Mesodermal cell (in vitro differentiated cells): ENCODE measurements at regions not wholly inside any gene's neighbourhood (a gene's known extent, or its start where the extent isn't known, plus 50 kb on each side); places are given as distances from the start of the nearest gene placed in this dataset.
A peak's percentile ranks its signal among the peaks of the same experiment; 100 is the strongest.
"Not testable (repeated sequence)": the region's sequence is repeated elsewhere in the genome, so short reads cannot be mapped to it uniquely, and the experiment has no call there.

Experiments used
- H3K27ac ChIP-seq: 2 replicates; pipeline ENCODE4 v1.7.0; 2013; ENCODE audit warnings: mild to moderate bottlenecking, low read depth, low read length, moderate library complexity; ENCODE audit not compliant: severe bottlenecking
- H3K36me3 ChIP-seq: 2 replicates; pipeline ENCODE4 v1.7.1; 2013; ENCODE audit warnings: mild to moderate bottlenecking, low read length, moderate library complexity; ENCODE audit not compliant: control insufficient read depth, insufficient read depth
- H3K4me1 ChIP-seq: one replicate; pipeline ENCODE4 v1.7.1; 2013; ENCODE audit warnings: mild to moderate bottlenecking, low read length; ENCODE audit not compliant: insufficient read depth, control insufficient read depth, poor library complexity, severe bottlenecking
- H3K4me3 ChIP-seq: 2 replicates; pipeline ENCODE4 v1.7.0; 2013; ENCODE audit warnings: low read length, control low read depth, mild to moderate bottlenecking; ENCODE audit not compliant: insufficient read depth, poor library complexity, severe bottlenecking; ENCODE audit errors: extremely low read depth
- H3K9me3 ChIP-seq: 2 replicates; pipeline ENCODE4 v1.7.1; 2013; ENCODE audit warnings: mild to moderate bottlenecking, low read length, moderate library complexity; ENCODE audit not compliant: control insufficient read depth
- WGBS, 2 experiments: methylation state at CpG; one replicate each; pipeline ENCODE4 v1.1.5; 2013; ENCODE audit warnings: missing lambda C conversion rate in 2 of 2; ENCODE audit not compliant: insufficient coverage in 2 of 2; 5-methylcytosine and 5-hydroxymethylcytosine counted together

DNA sequence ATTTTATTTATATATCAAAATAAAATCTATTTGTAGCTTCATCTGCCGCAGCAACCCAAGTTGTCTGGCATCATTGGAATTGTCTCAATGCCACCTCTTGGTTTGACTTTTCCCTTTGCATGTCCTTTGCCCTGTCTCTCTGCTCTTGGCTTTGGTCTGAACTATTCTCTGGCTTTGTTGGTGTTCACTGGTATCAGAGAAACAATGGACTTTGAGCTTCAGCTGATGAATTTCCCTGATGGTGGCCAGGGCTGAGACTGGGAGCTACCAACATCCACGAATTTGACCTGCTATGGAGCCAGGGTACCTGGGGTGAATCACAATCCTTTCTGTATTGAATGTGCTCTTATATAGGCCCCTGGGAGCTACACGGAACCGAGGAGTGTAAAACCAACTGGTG is 311.7 kb upstream of the KIAA1217 start:
- Histone ChIP-seq H3K9me3 (no peaks in the 10 kb centered on the region), H3K4me1 (no peaks in the 10 kb centered on the region)
- WGBS, 2 experiments = 72 to 80% methylated on average over 3 to 4 of the region's 4 CpGs

DNA sequence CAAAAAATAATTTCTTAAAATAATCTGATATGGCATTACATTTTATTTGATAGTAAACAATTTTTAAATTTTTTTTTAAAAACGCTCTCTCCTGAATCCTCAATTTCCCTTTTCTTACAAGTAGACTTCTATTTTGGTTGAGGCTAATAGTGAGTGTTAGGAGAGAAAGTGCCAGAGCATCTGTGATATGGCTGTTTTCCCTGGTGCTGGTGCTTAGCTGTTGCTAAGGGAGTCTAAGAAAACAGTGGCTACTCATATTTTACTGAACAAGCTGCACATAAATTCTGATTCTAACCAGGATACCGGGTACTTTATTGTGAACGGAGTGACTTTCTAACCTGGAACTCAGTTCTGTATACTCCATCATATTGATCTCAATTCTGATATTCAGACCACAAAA is 311.1 kb upstream of the KIAA1217 start:
- no peaks in the 10 kb centered on the region for H3K36me3 ChIP-seq
- H3K27ac ChIP-seq = no peak overlapping the region
- no peaks in the 10 kb centered on the region for H3K4me1 ChIP-seq
- 100% methylated on average over 1 to 2 of the region's 3 CpGs for WGBS, 2 experiments
- H3K4me3 ChIP-seq = no peak overlapping the region
- H3K9me3 ChIP-seq = no peaks in the 10 kb centered on the region

More for the DNA sequence above, 311.7 kb upstream of the KIAA1217 start:
- no peak overlapping the region for H3K4me3 ChIP-seq
- no peak overlapping the region for H3K27ac ChIP-seq
- H3K36me3 ChIP-seq = no peaks in the 10 kb centered on the region

DNA sequence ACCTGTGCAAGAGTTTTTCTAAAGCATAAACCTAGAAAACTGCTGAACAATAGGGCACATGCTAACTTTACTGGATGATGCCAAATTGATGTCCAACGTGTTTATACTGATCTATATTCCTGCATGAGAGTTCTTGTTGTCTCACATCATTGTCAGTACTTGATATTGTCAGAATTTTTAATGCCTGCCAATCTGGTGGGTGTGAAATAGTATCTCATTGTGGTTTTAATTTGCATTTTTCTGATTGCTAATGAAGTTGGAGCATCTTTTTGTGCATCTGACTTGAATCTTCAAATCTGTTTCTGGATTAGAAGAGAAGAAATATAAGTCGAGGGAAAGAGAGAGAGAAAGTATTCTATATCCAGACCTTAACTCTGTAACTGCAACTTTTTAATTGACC is 309.8 kb upstream of the KIAA1217 start:
- Histone ChIP-seq H3K4me3 (no peak overlapping the region), H3K27ac (no peak overlapping the region), H3K4me1 (no peaks in the 10 kb centered on the region), H3K36me3 (no peaks in the 10 kb centered on the region), H3K9me3 (no peaks in the 10 kb centered on the region)
- WGBS, 2 experiments = 33 to 75% methylated on average over 1 of the region's 2 CpGs

DNA sequence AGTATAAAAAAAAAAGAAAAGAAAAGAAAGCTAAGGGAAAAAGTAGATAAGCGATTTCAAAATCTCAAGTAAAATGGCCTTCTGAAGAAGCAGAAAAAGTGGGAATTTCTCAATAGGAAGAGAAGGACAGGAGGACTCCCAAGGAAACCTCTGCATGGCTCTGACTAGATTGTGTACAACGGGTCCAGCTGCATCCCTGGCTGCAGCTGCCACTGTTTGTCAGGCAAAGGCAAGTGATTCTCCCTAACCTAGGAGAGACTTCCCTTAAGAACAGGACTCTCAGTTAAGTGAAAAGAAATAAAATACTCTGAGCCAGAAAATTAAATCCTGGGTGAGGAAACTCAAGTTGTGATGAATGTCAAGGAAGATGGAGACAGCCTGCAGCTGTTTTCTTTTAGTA is 298.6 kb upstream of the KIAA1217 start:
- H3K27ac ChIP-seq = no peak overlapping the region
- no peak overlapping the region for H3K4me3 ChIP-seq
- H3K36me3 ChIP-seq = no peaks in the 10 kb centered on the region
- no peaks in the 10 kb centered on the region for H3K9me3 ChIP-seq
- no peaks in the 10 kb centered on the region for H3K4me1 ChIP-seq
- whole genome bisulfite sequencing, 2 experiments = 83 to 93% methylated on average over 1 to 2 of the region's 2 CpGs

- peak overlapping the region; percentile 36 for H3K27ac ChIP-seq
- 73 to 76% methylated on average over 4 to 5 of the region's 6 CpGs for WGBS, 2 experiments
- H3K36me3 ChIP-seq = no peaks in the 10 kb centered on the region
- no peaks in the 10 kb centered on the region for H3K4me1 ChIP-seq
- no peaks in the 10 kb centered on the region for H3K9me3 ChIP-seq
- H3K4me3 ChIP-seq = no peak overlapping the region
These were observed 296.0 kb upstream of the KIAA1217 start for GRCh38 chr10:23912884-23913404.

GRCh38 chr10:23914641-23915040 is 294.3 kb upstream of the KIAA1217 start:
- Histone ChIP-seq H3K27ac (no peak overlapping the region), H3K9me3 (no peaks in the 10 kb centered on the region), H3K4me1 (peaks cover 3% of the 10 kb centered on the region), H3K36me3 (no peaks in the 10 kb centered on the region), H3K4me3 (no peak overlapping the region)
- 78% methylated on average over 2 of the region's 3 CpGs; no CpG with 5 or more reads in 1 of the 2 experiments for WGBS, 2 experiments

GRCh38 chr10:23917251-23917840 is 291.6 kb upstream of the KIAA1217 start:
- H3K4me1 ChIP-seq = peaks cover 3% of the 10 kb centered on the region

GRCh38 chr10:23918090-23918723 is 290.7 kb upstream of the KIAA1217 start:
- WGBS, 2 experiments = 91 to 92% methylated on average over 3 to 6 of the region's 6 CpGs
- Histone ChIP-seq H3K27ac (peak overlapping the region; percentile 30), H3K36me3 (no peaks in the 10 kb centered on the region), H3K4me3 (no peak overlapping the region), H3K9me3 (no peaks in the 10 kb centered on the region), H3K4me1 (peaks cover 3% of the 10 kb centered on the region)

More at GRCh38 chr10:23917251-23917840, 291.6 kb upstream of the KIAA1217 start:
- WGBS, 2 experiments = 96 to 99% methylated on average over 2 to 4 of the region's 4 CpGs
- no peaks in the 10 kb centered on the region for H3K9me3 ChIP-seq
- no peak overlapping the region for H3K4me3 ChIP-seq
- H3K36me3 ChIP-seq = no peaks in the 10 kb centered on the region
- H3K27ac ChIP-seq = no peak overlapping the region

- Histone ChIP-seq H3K27ac (peak overlapping the region; percentile 30), H3K36me3 (no peaks in the 10 kb centered on the region), H3K9me3 (no peaks in the 10 kb centered on the region), H3K4me1 (peaks cover 3% of the 10 kb centered on the region), H3K4me3 (no peak overlapping the region)
These were observed 290.1 kb upstream of the KIAA1217 start for GRCh38 chr10:23918839-23919238.

DNA sequence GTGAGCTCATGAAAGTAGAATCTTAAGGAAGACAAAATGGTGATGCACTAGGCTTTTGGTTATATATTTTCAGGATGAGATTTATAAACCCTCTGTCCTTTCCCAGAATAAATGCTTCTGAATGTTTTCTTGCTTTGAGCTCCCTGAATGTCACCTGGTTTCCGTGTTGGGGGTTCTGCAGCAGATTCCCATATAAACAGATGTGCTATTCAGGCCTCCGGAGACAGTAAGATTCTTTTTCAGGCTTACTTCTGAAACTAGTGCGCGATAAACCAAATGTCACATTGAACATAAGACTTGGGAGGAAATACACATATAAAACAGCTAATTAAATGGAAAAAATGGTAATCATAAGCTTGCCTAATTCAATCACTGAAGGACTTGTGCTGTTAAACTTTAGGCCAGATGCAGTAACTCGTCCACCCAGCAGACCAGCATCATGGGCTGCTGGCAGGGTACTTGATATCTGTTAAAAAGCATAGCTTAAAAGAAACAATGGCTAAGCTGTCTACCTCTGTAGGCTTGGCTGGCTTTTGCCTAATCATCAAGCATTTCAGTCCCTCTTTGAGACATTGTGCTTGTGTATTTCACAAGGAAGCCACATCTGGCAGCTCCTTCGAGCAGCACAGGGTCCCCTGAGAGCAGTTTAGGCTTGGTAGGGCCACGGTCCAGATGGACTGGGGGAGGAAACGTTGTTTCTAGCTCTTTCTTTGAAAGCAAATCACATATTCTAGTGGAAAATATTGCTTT is 281.2 kb upstream of the KIAA1217 start:
- H3K4me3 ChIP-seq = no peak overlapping the region
- 73 to 85% methylated on average over 2 to 3 of the region's 8 CpGs for WGBS, 2 experiments
- no peak overlapping the region for H3K27ac ChIP-seq
- no peaks in the 10 kb centered on the region for H3K4me1 ChIP-seq
- H3K9me3 ChIP-seq = no peaks in the 10 kb centered on the region
- H3K36me3 ChIP-seq = no peaks in the 10 kb centered on the region

- H3K27ac ChIP-seq, H3K4me3 ChIP-seq, H3K9me3 ChIP-seq, H3K36me3 ChIP-seq, H3K4me1 ChIP-seq: not testable (repeated sequence)
- no CpG with 5 or more reads among the region's 3 CpGs for WGBS, 2 experiments
These were observed 274.9 kb upstream of the KIAA1217 start for GRCh38 chr10:23934023-23934422.
